Keratinocyte (primary cell): ENCODE measurements at regions not wholly inside any gene's neighbourhood (a gene's known extent, or its start where the extent isn't known, plus 50 kb on each side); places are given as distances from the start of the nearest gene placed in this dataset.

Source experiments
- DNase-seq: peaks from one replicate; pipeline ENCODE4 v3.0.0-alpha.2; 2011; ENCODE audit warnings: low read depth, missing footprints, low spot score
- FAIRE-seq: peaks from 2 replicates; lab custom pipeline; 2011; peaks lifted over from hg19 to GRCh38; lab: Jason Lieb, UNC
- H2AFZ ChIP-seq: 2 replicates; pipeline ENCODE4 v1.6.0; 2012; ENCODE audit warnings: low read length, control low read depth, inconsistent platforms; ENCODE audit not compliant: control insufficient read depth
- H3K27ac ChIP-seq: 2 replicates; pipeline ENCODE4 v1.5.1; 2011; ENCODE audit warnings: low read length; ENCODE audit not compliant: control insufficient read depth, insufficient read depth
- H3K27me3 ChIP-seq: 3 replicates; pipeline ENCODE4 v1.6.0; 2011; ENCODE audit warnings: low read length; ENCODE audit not compliant: control insufficient read depth, insufficient read depth; ENCODE audit errors: extremely low read depth
- H3K36me3 ChIP-seq, 2 experiments: 2 replicates in 1 of 2; 3 replicates in 1 of 2; pipeline ENCODE4 v1.5.1; 2011; ENCODE audit warnings: low read length in 2 of 2, mild to moderate bottlenecking in 1 of 2; ENCODE audit not compliant: control insufficient read depth in 2 of 2, insufficient read depth in 2 of 2; ENCODE audit errors: extremely low read depth in 1 of 2
- H3K4me1 ChIP-seq: 3 replicates; pipeline ENCODE4 v1.5.1; 2011; ENCODE audit warnings: low read length; ENCODE audit not compliant: control insufficient read depth, insufficient read depth; ENCODE audit errors: extremely low read depth
- H3K4me2 ChIP-seq: 3 replicates; pipeline ENCODE4 v1.6.0; 2011; ENCODE audit warnings: low read depth, low read length; ENCODE audit not compliant: control insufficient read depth, insufficient read depth; ENCODE audit errors: extremely low read depth
- H3K4me3 ChIP-seq, 3 experiments: fragments of 200-600 bp in 1 of 3; sonication (generic) in 1 of 3; 2 replicates in 2 of 3; 3 replicates in 1 of 3; pipeline ENCODE4 v1.5.1; 2011 to 2016; ENCODE audit warnings: low read length in 3 of 3, mild to moderate bottlenecking in 3 of 3, control low read depth in 2 of 3, inconsistent platforms in 1 of 3, low read depth in 1 of 3, mixed read lengths in 1 of 3, mixed run types in 1 of 3, moderate library complexity in 1 of 3; ENCODE audit not compliant: control insufficient read depth in 2 of 3, insufficient read depth in 2 of 3; ENCODE audit errors: extremely low read depth in 1 of 3
- H3K79me2 ChIP-seq: 2 replicates; pipeline ENCODE4 v1.6.0; 2012; ENCODE audit warnings: low read length; ENCODE audit not compliant: control insufficient read depth, insufficient read depth
- H3K9ac ChIP-seq: 3 replicates; pipeline ENCODE4 v1.6.0; 2011; ENCODE audit warnings: low read length; ENCODE audit not compliant: control insufficient read depth, insufficient read depth; ENCODE audit errors: extremely low read depth
- H3K9me1 ChIP-seq: 3 replicates; pipeline ENCODE4 v1.6.0; 2011; ENCODE audit warnings: low read length; ENCODE audit not compliant: control insufficient read depth, insufficient read depth; ENCODE audit errors: extremely low read depth
- H3K9me3 ChIP-seq: 2 replicates; pipeline ENCODE4 v1.5.1; 2012; ENCODE audit warnings: low read depth, low read length; ENCODE audit not compliant: control insufficient read depth
- H4K20me1 ChIP-seq: 3 replicates; pipeline ENCODE4 v1.6.0; 2011; ENCODE audit warnings: low read length; ENCODE audit not compliant: control insufficient read depth, insufficient read depth; ENCODE audit errors: extremely low read depth
- EZH2 ChIP-seq: IDR thresholded peaks from one replicate; pipeline ENCODE4 v1.6.1; 2012; ENCODE audit warnings: inconsistent platforms, mild to moderate bottlenecking, low read length, moderate library complexity
- dilution Hi-C: fragments of 300-500 bp; cut with MboI; formaldehyde crosslinking; loops from one replicate; pipeline ENCODE4 v1.7.0; 2020; ENCODE audit warnings: low sequenced_read_pairs; ENCODE audit not compliant: extremely low pct_ligation_motif_present
- TF ChIP-seq, protein P1 (sequence below), 3 experiments: IDR thresholded peaks in 1 of 3; conservative IDR thresholded peaks in 1 of 3; optimal IDR thresholded peaks in 1 of 3; 2 replicates in 2 of 3; 3 replicates in 1 of 3; pipeline versions ENCODE3 to v1.5.1; 2011; ENCODE audit warnings: low read length in 3 of 3, mild to moderate bottlenecking in 3 of 3, moderate library complexity in 2 of 3, control low read depth in 1 of 3, inconsistent platforms in 1 of 3; ENCODE audit not compliant: insufficient read depth in 2 of 3; ENCODE audit errors: extremely low read depth in 1 of 3

DNA sequence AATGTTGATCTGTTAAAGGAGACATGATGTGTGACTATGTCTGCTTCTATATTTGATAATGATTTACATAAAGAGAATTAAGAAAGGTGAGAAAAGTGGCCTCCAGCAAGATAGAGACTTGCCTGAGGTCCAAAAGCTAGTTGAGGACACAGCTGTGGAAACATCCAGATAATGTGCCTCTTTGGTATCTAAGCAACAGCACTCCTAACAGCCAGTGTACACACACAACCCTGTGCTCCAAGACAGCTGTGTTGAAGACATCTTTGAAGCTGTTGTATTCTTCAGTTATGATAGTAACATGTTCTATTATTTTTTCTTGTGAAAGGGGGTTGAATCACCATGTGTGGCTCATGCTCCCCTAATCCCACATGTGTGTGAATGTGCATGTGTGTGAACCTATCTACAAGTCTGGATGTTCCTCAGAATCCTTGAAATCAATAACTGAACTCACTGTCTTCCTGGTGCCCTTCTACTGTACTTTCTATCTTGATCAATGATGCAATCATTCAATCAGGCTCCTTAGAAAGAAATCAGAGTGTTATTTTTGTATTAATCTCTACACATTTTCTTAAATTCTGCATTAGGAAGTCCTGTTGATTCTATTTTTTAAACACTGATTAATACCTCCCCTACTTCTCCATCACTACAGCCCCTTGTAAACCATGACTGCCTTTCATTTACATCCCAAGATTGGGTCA is 116.7 kb upstream of the SSTR4 start:
- Histone ChIP-seq H4K20me1 (no peaks in the 10 kb centered on the region), H2AFZ (no peak overlapping the region), H3K4me2 (no peak overlapping the region), H3K9ac (no peak overlapping the region), H3K9me1 (no peaks in the 10 kb centered on the region), H3K79me2 (no peaks in the 10 kb centered on the region), H3K4me3 (no peak overlapping the region), H3K36me3 (no peaks in the 10 kb centered on the region), H3K9me3 (no peaks in the 10 kb centered on the region), H3K27me3 (peaks cover 11% of the 10 kb centered on the region), H3K27ac (no peak overlapping the region), H3K4me1 (peaks cover 11% of the 10 kb centered on the region)
- TF ChIP-seq EZH2: no peak
- TF ChIP-seq, protein P1, sequence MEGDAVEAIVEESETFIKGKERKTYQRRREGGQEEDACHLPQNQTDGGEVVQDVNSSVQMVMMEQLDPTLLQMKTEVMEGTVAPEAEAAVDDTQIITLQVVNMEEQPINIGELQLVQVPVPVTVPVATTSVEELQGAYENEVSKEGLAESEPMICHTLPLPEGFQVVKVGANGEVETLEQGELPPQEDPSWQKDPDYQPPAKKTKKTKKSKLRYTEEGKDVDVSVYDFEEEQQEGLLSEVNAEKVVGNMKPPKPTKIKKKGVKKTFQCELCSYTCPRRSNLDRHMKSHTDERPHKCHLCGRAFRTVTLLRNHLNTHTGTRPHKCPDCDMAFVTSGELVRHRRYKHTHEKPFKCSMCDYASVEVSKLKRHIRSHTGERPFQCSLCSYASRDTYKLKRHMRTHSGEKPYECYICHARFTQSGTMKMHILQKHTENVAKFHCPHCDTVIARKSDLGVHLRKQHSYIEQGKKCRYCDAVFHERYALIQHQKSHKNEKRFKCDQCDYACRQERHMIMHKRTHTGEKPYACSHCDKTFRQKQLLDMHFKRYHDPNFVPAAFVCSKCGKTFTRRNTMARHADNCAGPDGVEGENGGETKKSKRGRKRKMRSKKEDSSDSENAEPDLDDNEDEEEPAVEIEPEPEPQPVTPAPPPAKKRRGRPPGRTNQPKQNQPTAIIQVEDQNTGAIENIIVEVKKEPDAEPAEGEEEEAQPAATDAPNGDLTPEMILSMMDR (optimal IDR thresholded peaks at IDR 0.05 in 1 of 3, IDR thresholded peaks at IDR 0.05 in 1 of 3, conservative IDR thresholded peaks at IDR 0.05 in 1 of 3; ENCODE audit: extremely low read depth in 1 of 3, insufficient read depth in 2 of 3, low read length in 3 of 3): no peak
- dilution Hi-C loops: no loop called here
- FAIRE-seq (no peak), DNase-seq (no peak)

DNA sequence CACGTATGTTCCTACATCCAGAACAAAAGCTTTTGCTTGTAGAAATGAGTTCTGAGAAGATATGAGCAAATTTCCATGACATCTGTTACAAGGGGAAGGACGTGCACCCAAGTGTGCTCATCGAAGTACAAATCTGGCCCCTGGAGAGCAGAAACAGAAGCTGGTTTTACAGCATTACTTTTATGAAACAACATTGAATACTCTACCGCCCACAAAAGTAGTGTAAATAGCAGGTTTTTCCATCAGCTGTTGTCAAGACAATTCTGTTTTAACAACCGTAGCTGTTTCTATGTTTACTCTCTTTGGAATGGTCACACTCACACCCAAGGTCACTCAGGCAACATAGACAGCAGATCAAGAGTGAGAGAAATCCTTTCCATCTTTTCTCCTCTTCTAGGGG is 114.2 kb upstream of the SSTR4 start:
- Histone ChIP-seq H3K27ac (no peak overlapping the region), H3K9ac (no peak overlapping the region), H3K9me1 (no peaks in the 10 kb centered on the region), H3K79me2 (no peaks in the 10 kb centered on the region), H4K20me1 (no peaks in the 10 kb centered on the region), H3K9me3 (no peaks in the 10 kb centered on the region), H3K4me3 (no peak overlapping the region), H3K4me2 (no peak overlapping the region), H3K36me3 (no peaks in the 10 kb centered on the region), H2AFZ (no peak overlapping the region), H3K4me1 (peaks cover 11% of the 10 kb centered on the region), H3K27me3 (peaks cover 11% of the 10 kb centered on the region)
- TF ChIP-seq, protein P1 (optimal IDR thresholded peaks at IDR 0.05 in 1 of 3, IDR thresholded peaks at IDR 0.05 in 1 of 3, conservative IDR thresholded peaks at IDR 0.05 in 1 of 3; ENCODE audit: extremely low read depth in 1 of 3, insufficient read depth in 2 of 3, low read length in 3 of 3): no peak
- TF ChIP-seq EZH2: no peak
- DNase-seq: no peak
- dilution Hi-C loops: no loop called here
- no peak for FAIRE-seq
